ENCODE measurements at regions not wholly inside any gene's neighbourhood (a gene's known extent, or its start where the extent isn't known, plus 50 kb on each side); places are given as distances from the start of the nearest gene placed in this dataset.

DNA sequence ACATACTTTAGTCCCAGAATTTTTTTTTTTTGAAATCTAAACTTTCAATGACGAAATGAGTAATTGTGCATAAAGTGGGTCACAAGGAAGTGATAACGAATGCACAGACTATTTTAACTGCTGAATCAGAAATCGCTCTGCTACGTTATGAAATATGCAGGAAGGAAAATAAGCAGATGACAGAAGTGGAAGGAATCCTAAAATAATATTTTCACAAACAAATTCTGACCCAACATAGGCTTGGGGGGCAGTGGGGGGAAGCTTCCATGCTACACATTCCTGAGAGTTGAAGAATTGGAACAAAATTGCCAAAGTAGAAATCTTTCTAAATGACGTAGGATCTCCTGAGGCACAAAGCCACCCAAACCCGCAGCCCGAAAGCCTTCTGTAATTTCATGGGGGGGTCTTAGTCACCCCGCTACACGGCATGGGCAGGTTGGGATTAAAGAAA lies 89.6 kb downstream of the ARF6 start:
- peak in 1 of 3 donors; percentile 40 for DNase-seq
- peaks cover 0 to 16% (median 5%) of the 10 kb centered on the region in 5 donors for H3K4me1 ChIP-seq (ENCODE audit: control insufficient read depth in 5 of 5, insufficient read depth in 5 of 5, low read length in 5 of 5)
- ATAC-seq (ENCODE audit: insufficient read depth, low FRiP score) = no peak
- 40 to 46% methylated on average over 9 of the region's 9 CpGs for WGBS, 2 donors
- H3K4me3 ChIP-seq = no peak overlapping the region
- H3K36me3 ChIP-seq (ENCODE audit: control insufficient read depth in 4 of 4, insufficient read depth in 4 of 4, low read length in 4 of 4) = no peaks in the 10 kb centered on the region
- H3K27ac ChIP-seq (ENCODE audit: low read depth in 1 of 2, low read length in 1 of 2) = peak overlapping the region in 1 of 2 donors; percentile 28
- H3K9me3 ChIP-seq (ENCODE audit: control insufficient read depth in 4 of 4, insufficient read depth in 3 of 4, low read length in 3 of 4) = no peaks in the 10 kb centered on the region
- no peak for TF ChIP-seq CTCF (IDR thresholded peaks at IDR 0.05; ENCODE audit: control extremely low read depth, extremely low read depth)
- H3K9ac ChIP-seq (ENCODE audit: insufficient read depth in 1 of 2, low read length in 2 of 2) = no peak overlapping the region
- peaks cover 0 to 3% (median 0%) of the 10 kb centered on the region in 3 donors for H3K27me3 ChIP-seq (ENCODE audit: control insufficient read depth in 3 of 3, insufficient read depth in 3 of 3, low read length in 2 of 3)

- Histone ChIP-seq H3K27me3 (ENCODE audit: control insufficient read depth in 3 of 3, insufficient read depth in 3 of 3, low read length in 2 of 3) (peaks cover 0 to 3% (median 0%) of the 10 kb centered on the region in 3 donors), H3K9me3 (ENCODE audit: control insufficient read depth in 4 of 4, insufficient read depth in 3 of 4, low read length in 3 of 4) (no peaks in the 10 kb centered on the region), H3K9ac (ENCODE audit: insufficient read depth in 1 of 2, low read length in 2 of 2) (no peak overlapping the region), H3K36me3 (ENCODE audit: control insufficient read depth in 4 of 4, insufficient read depth in 4 of 4, low read length in 4 of 4) (no peaks in the 10 kb centered on the region), H3K4me1 (ENCODE audit: control insufficient read depth in 5 of 5, insufficient read depth in 5 of 5, low read length in 5 of 5) (peaks cover 3 to 16% (median 5%) of the 10 kb centered on the region in 5 donors), H3K27ac (ENCODE audit: low read depth in 1 of 2, low read length in 1 of 2) (no peak overlapping the region), H3K4me3 (no peak overlapping the region)
- no peak for TF ChIP-seq CTCF (IDR thresholded peaks at IDR 0.05; ENCODE audit: control extremely low read depth, extremely low read depth)
- WGBS, 2 donors = 89 to 90% methylated on average over 2 of the region's 2 CpGs
- no peak for ATAC-seq (ENCODE audit: insufficient read depth, low FRiP score)
- no peak for DNase-seq
These were observed 91.5 kb downstream of the ARF6 start for GRCh38 chr14:49984424-49984823.

DNA sequence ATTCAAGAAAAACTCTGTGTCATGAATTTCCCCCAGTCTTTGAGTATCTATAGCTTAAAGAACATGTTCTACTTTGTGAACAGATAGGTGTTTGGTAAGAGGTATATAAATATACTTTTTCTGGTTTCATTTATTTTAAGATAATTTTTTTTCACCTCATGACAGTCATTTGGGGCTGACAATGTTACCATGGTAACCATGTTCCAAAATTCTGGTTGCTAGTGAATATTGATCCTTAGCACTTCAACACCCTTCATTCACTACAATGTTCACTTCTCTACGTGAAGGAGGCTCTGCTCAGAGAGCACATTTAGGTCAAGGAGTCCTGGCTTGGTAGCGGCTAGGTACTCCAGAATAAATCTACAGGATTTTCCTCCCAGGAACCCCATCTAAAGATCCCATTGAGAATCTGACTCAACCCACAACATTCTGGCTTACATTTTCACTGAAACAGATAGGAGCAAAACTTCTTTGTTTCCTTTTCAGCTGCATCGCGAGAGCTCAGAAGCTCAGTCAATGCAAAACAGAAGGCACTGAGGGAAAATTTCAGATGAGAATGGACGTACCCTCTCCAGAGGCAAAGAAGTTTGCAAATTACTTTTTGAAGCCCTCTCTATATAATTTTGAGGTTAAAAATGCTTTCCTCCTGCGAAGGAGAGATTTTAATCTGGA lies 93.6 kb downstream of the ARF6 start:
- peaks cover 3 to 16% (median 5%) of the 10 kb centered on the region in 5 donors for H3K4me1 ChIP-seq (ENCODE audit: control insufficient read depth in 5 of 5, insufficient read depth in 5 of 5, low read length in 5 of 5)
- TF ChIP-seq CTCF (IDR thresholded peaks at IDR 0.05; ENCODE audit: control extremely low read depth, extremely low read depth) = no peak
- H3K36me3 ChIP-seq (ENCODE audit: control insufficient read depth in 4 of 4, insufficient read depth in 4 of 4, low read length in 4 of 4) = no peaks in the 10 kb centered on the region
- DNase-seq (peak in 1 of 3 donors; percentile 16), ATAC-seq (ENCODE audit: insufficient read depth, low FRiP score) (no peak)
- peak overlapping the region; percentile 17 to 77 for H3K27ac ChIP-seq (ENCODE audit: low read depth in 1 of 2, low read length in 1 of 2)
- no peak overlapping the region for H3K4me3 ChIP-seq
- H3K9me3 ChIP-seq (ENCODE audit: control insufficient read depth in 4 of 4, insufficient read depth in 3 of 4, low read length in 3 of 4) = no peaks in the 10 kb centered on the region
- no peak overlapping the region for H3K9ac ChIP-seq (ENCODE audit: insufficient read depth in 1 of 2, low read length in 2 of 2)
- 66 to 84% methylated on average over 6 of the region's 6 CpGs for WGBS, 2 donors
- H3K27me3 ChIP-seq (ENCODE audit: control insufficient read depth in 3 of 3, insufficient read depth in 3 of 3, low read length in 2 of 3) = no peaks in the 10 kb centered on the region
